ENCODE measurements at regions not wholly inside any gene's neighbourhood (a gene's known extent, or its start where the extent isn't known, plus 50 kb on each side); places are given as distances from the start of the nearest gene placed in this dataset.

DNA sequence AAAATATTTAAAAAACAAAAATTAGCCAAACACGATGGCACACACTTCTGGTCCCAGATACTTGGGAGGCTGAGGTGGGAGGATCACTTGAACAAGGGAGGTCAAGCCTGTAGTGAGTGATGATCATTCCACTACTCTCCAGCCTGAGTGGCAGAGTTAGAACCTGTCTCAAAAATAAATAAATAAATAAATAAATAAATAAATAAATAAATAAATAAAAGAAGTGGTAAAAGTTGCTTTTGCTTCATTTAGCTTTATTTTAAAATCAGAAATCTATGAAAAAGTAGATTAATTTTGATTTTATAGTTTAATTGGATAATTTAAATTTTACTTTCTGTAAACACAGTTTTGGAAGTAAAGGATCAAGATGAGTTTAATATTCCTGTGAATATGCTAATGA, 552.9 kb upstream of the PCDH10 start:
- no peaks in the 10 kb centered on the region for H3K23me2 ChIP-seq (ENCODE audit: insufficient read length, low read depth, low read length, poor library complexity, severe bottlenecking)
- no peak overlapping the region for H3K18ac ChIP-seq (ENCODE audit: insufficient read length, low read depth, low read length)
- H3T11ph ChIP-seq (ENCODE audit: low read length): no peak overlapping the region
- H2BK15ac ChIP-seq (ENCODE audit: low read depth, low read length): no peak overlapping the region
- DNase-seq: no peak
- H3K79me2 ChIP-seq (ENCODE audit: insufficient read depth, low read length): no peaks in the 10 kb centered on the region
- no peaks in the 10 kb centered on the region for H3K4me1 ChIP-seq (ENCODE audit: insufficient read depth, low read length)
- no peaks in the 10 kb centered on the region for H4K20me1 ChIP-seq (ENCODE audit: control insufficient read depth, insufficient read depth, insufficient read length)
- no CpG with 5 or more reads among the region's 1 CpG for WGBS (ENCODE audit: extremely low coverage, insufficient read length, low lambda C conversion rate)
- H3K9ac ChIP-seq (ENCODE audit: extremely low read depth, insufficient read length, low read length): no peak overlapping the region
- no peak overlapping the region for H2AK5ac ChIP-seq (ENCODE audit: insufficient read length, low read length)
- no peak overlapping the region for H2BK120ac ChIP-seq (ENCODE audit: low read depth, low read length, poor library complexity, severe bottlenecking)
- Mint-ChIP-seq H3K36me3 (ENCODE audit: insufficient read depth in 1 of 3, low read depth in 3 of 3) (no peaks in the 10 kb centered on the region; a peak in 1 of 7 replicates), H3K27ac (no peak overlapping the region; a peak in 1 of 7 replicates), H3K27me3 (ENCODE audit: low read depth) (no peaks in the 10 kb centered on the region), H3K4me3 (no peak overlapping the region), H3K4me1 (no peaks in the 10 kb centered on the region), H3K9me3 (peaks cover 0 to 6% of the 10 kb centered on the region in 2 experiments; a peak in 3 of 5 replicates)
- no peak overlapping the region for H4K91ac ChIP-seq (ENCODE audit: insufficient read length, low read depth, low read length)
- no peaks in the 10 kb centered on the region for H3K9me3 ChIP-seq (ENCODE audit: control insufficient read depth, low read depth, low read length)
- no peak overlapping the region for H3K27ac ChIP-seq (ENCODE audit: insufficient read length, low read depth, low read length)
- TF ChIP-seq, protein P1, sequence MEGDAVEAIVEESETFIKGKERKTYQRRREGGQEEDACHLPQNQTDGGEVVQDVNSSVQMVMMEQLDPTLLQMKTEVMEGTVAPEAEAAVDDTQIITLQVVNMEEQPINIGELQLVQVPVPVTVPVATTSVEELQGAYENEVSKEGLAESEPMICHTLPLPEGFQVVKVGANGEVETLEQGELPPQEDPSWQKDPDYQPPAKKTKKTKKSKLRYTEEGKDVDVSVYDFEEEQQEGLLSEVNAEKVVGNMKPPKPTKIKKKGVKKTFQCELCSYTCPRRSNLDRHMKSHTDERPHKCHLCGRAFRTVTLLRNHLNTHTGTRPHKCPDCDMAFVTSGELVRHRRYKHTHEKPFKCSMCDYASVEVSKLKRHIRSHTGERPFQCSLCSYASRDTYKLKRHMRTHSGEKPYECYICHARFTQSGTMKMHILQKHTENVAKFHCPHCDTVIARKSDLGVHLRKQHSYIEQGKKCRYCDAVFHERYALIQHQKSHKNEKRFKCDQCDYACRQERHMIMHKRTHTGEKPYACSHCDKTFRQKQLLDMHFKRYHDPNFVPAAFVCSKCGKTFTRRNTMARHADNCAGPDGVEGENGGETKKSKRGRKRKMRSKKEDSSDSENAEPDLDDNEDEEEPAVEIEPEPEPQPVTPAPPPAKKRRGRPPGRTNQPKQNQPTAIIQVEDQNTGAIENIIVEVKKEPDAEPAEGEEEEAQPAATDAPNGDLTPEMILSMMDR (conservative IDR thresholded peaks at IDR 0.05): no peak
- H3K79me1 ChIP-seq (ENCODE audit: insufficient read depth, low read depth, low read length, poor library complexity, severe bottlenecking): no peaks in the 10 kb centered on the region
- H3K4ac ChIP-seq (ENCODE audit: low read depth, low read length): no peak overlapping the region
- no peak overlapping the region for H2AFZ ChIP-seq (ENCODE audit: low read length)
- no peak overlapping the region for H3K23ac ChIP-seq (ENCODE audit: insufficient read length, low read depth, low read length)
- no peak overlapping the region for H3K14ac ChIP-seq (ENCODE audit: insufficient read depth, low read length)
- H2BK12ac ChIP-seq (ENCODE audit: insufficient read length, low read depth, low read length): no peak overlapping the region
- no peak overlapping the region for H4K5ac ChIP-seq (ENCODE audit: insufficient read length, low read depth, low read length)
- H2BK5ac ChIP-seq (ENCODE audit: insufficient read length, low read length): no peak overlapping the region
- H3K56ac ChIP-seq (ENCODE audit: insufficient read length, low read depth, low read length): no peak overlapping the region
- no peak overlapping the region for H4K8ac ChIP-seq (replicated peaks; ENCODE audit: insufficient read length, low read depth, low read length)
- H3K4me2 ChIP-seq (ENCODE audit: insufficient read depth, insufficient read length, low read length): no peak overlapping the region
- H3K27me3 ChIP-seq (ENCODE audit: insufficient read depth, low read length): no peaks in the 10 kb centered on the region
- no peak overlapping the region for H2BK20ac ChIP-seq (ENCODE audit: low read depth, low read length, poor library complexity, severe bottlenecking)
